ENCODE measurements at regions not wholly inside any gene's neighbourhood (a gene's known extent, or its start where the extent isn't known, plus 50 kb on each side); places are given as distances from the start of the nearest gene placed in this dataset.

DNA sequence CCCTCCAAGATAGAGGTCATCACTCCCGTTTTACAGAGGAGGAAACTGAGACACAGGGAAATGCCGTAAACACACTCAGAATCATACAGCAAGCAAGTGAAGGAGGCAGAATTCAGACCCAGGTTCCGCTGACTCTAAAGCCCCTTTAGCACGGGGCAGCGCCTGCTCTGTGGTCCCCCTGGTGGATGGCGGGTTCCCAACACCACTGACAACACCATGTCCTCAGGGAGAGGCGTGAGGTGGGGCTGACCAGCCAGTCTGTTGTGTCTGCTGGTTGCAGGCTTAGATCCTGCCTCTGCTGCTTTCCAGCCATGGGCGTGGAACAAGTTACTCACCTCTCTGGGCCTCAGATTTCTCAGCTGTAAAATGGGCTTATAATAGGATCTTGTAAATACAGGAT lies 617.3 kb downstream of the MATN1 start:
- POLR2A ChIA-PET = no interaction called here
- TF ChIP-seq, protein P1, sequence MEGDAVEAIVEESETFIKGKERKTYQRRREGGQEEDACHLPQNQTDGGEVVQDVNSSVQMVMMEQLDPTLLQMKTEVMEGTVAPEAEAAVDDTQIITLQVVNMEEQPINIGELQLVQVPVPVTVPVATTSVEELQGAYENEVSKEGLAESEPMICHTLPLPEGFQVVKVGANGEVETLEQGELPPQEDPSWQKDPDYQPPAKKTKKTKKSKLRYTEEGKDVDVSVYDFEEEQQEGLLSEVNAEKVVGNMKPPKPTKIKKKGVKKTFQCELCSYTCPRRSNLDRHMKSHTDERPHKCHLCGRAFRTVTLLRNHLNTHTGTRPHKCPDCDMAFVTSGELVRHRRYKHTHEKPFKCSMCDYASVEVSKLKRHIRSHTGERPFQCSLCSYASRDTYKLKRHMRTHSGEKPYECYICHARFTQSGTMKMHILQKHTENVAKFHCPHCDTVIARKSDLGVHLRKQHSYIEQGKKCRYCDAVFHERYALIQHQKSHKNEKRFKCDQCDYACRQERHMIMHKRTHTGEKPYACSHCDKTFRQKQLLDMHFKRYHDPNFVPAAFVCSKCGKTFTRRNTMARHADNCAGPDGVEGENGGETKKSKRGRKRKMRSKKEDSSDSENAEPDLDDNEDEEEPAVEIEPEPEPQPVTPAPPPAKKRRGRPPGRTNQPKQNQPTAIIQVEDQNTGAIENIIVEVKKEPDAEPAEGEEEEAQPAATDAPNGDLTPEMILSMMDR (IDR thresholded peaks at IDR 0.05; ENCODE audit: control extremely low read depth, extremely low read depth, low read depth, missing control alignments) = peak; percentile 40
- CTCF ChIA-PET = no interaction called here
- DNase-seq (ENCODE audit: extremely low spot score) = no peak

DNA sequence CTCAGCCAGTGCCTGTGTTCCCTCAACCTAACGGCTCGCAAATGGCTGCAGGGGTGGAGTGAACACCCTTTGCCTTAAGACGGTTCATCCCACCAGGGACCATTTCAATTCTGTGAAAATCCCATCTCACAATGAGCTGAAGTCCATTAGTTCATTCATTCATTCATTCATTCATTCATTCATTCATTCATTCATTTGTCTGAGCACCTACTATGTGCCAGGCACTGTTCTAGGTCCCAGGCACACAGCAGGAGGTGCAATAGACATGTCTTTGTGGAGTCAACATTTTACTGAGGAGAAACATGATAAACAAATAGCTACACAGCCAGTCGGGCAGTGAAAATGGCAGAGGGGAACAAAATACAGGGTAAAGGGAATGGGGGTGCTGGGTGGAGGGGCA lies 618.8 kb downstream of the MATN1 start:
- DNase-seq (ENCODE audit: extremely low spot score) = no peak
- TF ChIP-seq, protein P1 (IDR thresholded peaks at IDR 0.05; ENCODE audit: control extremely low read depth, extremely low read depth, low read depth, missing control alignments) = no peak
- POLR2A ChIA-PET = no interaction called here
- CTCF ChIA-PET = interaction anchor here (0.9 kb wide), 1 partner anchor 22 kb away, joined by 3 read pairs; no protein-coding TSS in a partner anchor

DNA sequence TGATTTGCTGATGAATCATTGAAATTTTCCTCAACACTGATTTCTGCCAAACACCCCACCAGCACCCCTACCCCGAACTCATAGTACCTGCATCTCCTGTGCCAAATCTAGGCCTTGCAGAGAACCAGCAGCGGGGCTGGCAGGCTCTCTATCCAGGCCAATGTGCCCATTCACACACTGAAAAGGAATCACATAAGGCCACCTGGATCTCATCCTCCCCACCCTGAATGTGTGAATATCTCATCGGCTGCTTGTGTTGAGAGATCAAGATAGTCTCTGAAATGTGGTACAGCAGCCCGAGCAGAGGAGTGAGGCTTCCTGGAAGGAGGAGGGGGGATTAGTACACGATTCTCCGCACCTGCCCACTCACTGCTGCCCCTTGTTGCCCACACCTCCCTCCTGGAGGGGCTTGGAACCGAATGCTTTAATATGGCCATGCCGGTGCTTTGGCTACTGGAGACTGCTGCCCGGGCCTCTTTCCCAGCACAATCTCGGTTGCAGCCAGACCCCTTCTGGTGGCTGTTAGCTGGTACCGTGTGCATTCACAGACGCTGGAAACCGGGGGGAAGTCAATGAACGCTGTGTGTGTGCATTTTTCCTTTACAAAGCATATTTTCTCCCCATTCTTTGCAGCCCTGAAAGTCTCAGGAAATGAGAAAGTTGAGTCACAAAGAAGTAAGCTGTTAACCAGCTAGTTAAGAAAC lies 619.5 kb downstream of the MATN1 start:
- ChIA-PET CTCF (interaction anchor here (1.2 kb wide), 1 partner anchor 8 kb away, joined by 3 read pairs; no protein-coding TSS in a partner anchor), POLR2A (no interaction called here)
- no peak for DNase-seq (ENCODE audit: extremely low spot score)
- TF ChIP-seq, protein P1 (IDR thresholded peaks at IDR 0.05; ENCODE audit: control extremely low read depth, extremely low read depth, low read depth, missing control alignments) = no peak

DNA sequence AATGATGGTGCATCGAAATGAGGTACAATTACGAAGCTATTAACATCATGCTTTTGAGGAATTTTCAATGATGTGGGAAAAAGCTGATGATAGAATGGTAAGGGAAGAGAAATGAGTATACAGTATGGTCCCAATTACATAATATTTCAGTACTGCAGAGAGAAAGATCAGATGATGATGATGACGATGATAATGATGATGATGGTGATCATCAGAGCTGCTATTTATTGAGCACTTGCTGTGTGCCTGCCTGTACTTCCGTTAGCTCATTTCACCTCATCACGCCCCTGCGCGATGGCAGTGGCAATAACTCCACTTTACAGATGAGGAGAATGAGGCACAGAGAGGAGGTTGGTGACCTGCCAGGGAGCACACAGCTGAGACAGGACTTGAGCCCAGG lies 620.8 kb downstream of the MATN1 start:
- ChIA-PET CTCF (interaction anchor here (0.7 to 1.2 kb wide), 2 partner anchors 9 to 10 kb away, joined by 3 read pairs; no protein-coding TSS in a partner anchor), POLR2A (no interaction called here)
- no peak for DNase-seq (ENCODE audit: extremely low spot score)
- TF ChIP-seq, protein P1 (IDR thresholded peaks at IDR 0.05; ENCODE audit: control extremely low read depth, extremely low read depth, low read depth, missing control alignments) = no peak

DNA sequence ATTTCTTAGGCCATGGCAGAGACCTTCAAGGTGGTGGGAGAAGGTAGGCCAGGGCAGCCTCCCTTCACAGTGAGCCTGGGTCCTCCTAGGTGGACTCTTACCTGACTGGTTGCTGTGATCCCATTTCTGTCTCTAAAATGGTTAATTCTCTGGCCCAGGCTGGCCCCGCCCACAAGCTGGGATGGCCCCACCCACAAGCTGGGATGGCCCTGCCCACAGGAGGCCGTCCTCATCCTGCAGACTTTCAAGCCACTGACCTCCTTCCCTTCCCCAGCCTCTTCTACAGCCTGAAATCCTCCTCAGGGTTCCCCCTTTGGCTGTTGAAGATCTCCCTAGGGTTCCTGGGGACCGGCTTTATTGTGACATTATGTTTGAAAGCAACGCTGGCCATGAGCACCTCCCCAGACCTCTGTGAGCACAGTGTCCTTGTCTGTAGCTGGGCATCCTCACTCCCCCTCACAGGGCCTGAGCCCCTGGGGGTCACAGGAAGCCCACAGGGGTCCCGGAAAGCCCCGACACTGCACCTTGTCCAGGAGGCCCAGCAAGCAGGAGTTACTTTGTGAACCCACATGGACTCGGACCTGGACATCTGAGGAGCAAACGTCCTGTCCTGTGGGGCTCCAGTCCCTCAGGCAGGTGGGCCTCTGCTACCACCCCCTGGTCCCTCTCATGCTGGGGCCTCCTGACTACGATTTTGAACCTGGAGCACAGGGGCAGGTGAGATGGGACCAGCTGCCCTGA lies 621.7 kb downstream of the MATN1 start:
- CTCF ChIA-PET = no interaction called here
- TF ChIP-seq, protein P1 (IDR thresholded peaks at IDR 0.05; ENCODE audit: control extremely low read depth, extremely low read depth, low read depth, missing control alignments) = no peak
- POLR2A ChIA-PET = no interaction called here
- no peak for DNase-seq (ENCODE audit: extremely low spot score)

DNA sequence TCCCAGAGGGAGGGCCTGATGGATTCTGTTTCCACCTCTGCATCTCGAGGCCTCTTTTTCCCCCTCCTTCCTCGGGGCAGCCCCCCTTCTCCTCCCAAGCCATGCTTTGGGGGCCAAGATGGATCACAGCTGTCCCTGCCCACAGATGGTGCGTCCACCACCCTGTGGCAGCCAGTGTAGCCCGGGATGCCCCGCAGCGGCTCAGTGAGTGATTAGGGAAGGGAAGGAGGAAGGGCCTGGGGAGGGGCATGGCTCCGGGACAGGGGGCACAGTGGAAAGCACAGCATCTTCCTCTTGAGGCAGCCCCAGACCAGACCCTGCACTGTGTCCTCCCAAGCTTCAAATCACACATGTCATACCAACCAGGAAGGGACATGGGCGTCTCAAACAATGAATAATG lies 622.4 kb downstream of the MATN1 start:
- DNase-seq (ENCODE audit: extremely low spot score) = no peak
- ChIA-PET POLR2A (no interaction called here), CTCF (no interaction called here)
- TF ChIP-seq, protein P1 (IDR thresholded peaks at IDR 0.05; ENCODE audit: control extremely low read depth, extremely low read depth, low read depth, missing control alignments) = no peak

Data from GM10248 (cell line).